Brain microvascular endothelial cell (primary cell): ENCODE measurements at regions not wholly inside any gene's neighbourhood (a gene's known extent, or its start where the extent isn't known, plus 50 kb on each side); places are given as distances from the start of the nearest gene placed in this dataset.
"Not testable (repeated sequence)": the region's sequence is repeated elsewhere in the genome, so short reads cannot be mapped to it uniquely, and the experiment has no call there.

Experiments
- DNase-seq: peaks from one replicate; pipeline ENCODE4 v3.0.0-alpha.2; 2020
- H3K27ac ChIP-seq: fragments of 250-450 bp; sonication (Bioruptor Pico); 2 replicates; pipeline ENCODE4 v1.5.1; 2020; ENCODE audit warnings: mild to moderate bottlenecking, moderate library complexity
- H3K27me3 ChIP-seq: fragments of 250-450 bp; sonication (Bioruptor Pico); replicated peaks from 2 replicates; pipeline ENCODE4 v1.5.1; 2020; ENCODE audit warnings: mild to moderate bottlenecking
- H3K36me3 ChIP-seq: fragments of 250-450 bp; sonication (Bioruptor Pico); replicated peaks from 2 replicates; pipeline ENCODE4 v1.5.1; 2020; ENCODE audit warnings: mild to moderate bottlenecking
- H3K4me3 ChIP-seq: 2 replicates; pipeline ENCODE4 v1.5.1; 2011; ENCODE audit warnings: low read depth, mild to moderate bottlenecking, control low read depth, low read length, moderate library complexity
- CTCF ChIP-seq: IDR thresholded peaks from 2 replicates; pipeline ENCODE4 v1.5.1; 2011; ENCODE audit warnings: low read depth, mild to moderate bottlenecking, moderate library complexity, low read length, control low read depth, inconsistent platforms; ENCODE audit errors: missing control alignments
- in situ Hi-C: cut with HindIII; loops from 2 replicates; pipeline ENCODE4 v1.10.0; 2017; ENCODE audit warnings: low sequenced_read_pairs, low pct_ligation_motif_present

- no peak for TF ChIP-seq CTCF
- Histone ChIP-seq H3K4me3 (no peak overlapping the region), H3K36me3 (no peaks in the 10 kb centered on the region), H3K27ac (no peak overlapping the region), H3K27me3 (no peaks in the 10 kb centered on the region)
- in situ Hi-C loops: no loop called here
- no peak for DNase-seq
Observed at GRCh38 chr2:58767828-58768714, 526.9 kb upstream of the FANCL start.

GRCh38 chr2:58764338-58765104, 523.4 kb upstream of the FANCL start:
- TF ChIP-seq CTCF: no peak
- Histone ChIP-seq H3K36me3 (no peaks in the 10 kb centered on the region), H3K27me3 (no peaks in the 10 kb centered on the region), H3K27ac (no peak overlapping the region), H3K4me3 (no peak overlapping the region)
- in situ Hi-C loops: no loop called here
- DNase-seq: no peak

- H3K4me3 ChIP-seq: no peak overlapping the region
- in situ Hi-C loops: no loop called here
- no peaks in the 10 kb centered on the region for H3K27me3 ChIP-seq
- H3K27ac ChIP-seq: no peak overlapping the region
- peak; percentile 80 for TF ChIP-seq CTCF
- peak; percentile 78 for DNase-seq
- no peaks in the 10 kb centered on the region for H3K36me3 ChIP-seq
Observed at GRCh38 chr2:58762176-58762781, 521.2 kb upstream of the FANCL start.

GRCh38 chr2:58757971-58758370, 516.8 kb upstream of the FANCL start:
- H3K4me3 ChIP-seq: no peak overlapping the region
- H3K27ac ChIP-seq: no peak overlapping the region

GRCh38 chr2:58756336-58756735, 515.2 kb upstream of the FANCL start:
- no peak for TF ChIP-seq CTCF
- in situ Hi-C loops: no loop called here
- Histone ChIP-seq H3K27me3 (no peaks in the 10 kb centered on the region), H3K36me3 (no peaks in the 10 kb centered on the region), H3K4me3 (no peak overlapping the region), H3K27ac (no peak overlapping the region)
- DNase-seq: no peak

More at GRCh38 chr2:58757971-58758370, 516.8 kb upstream of the FANCL start:
- no peak for DNase-seq
- Histone ChIP-seq H3K27me3 (no peaks in the 10 kb centered on the region), H3K36me3 (no peaks in the 10 kb centered on the region)
- TF ChIP-seq CTCF: no peak
- in situ Hi-C loops: no loop called here

- H3K36me3 ChIP-seq, H3K27me3 ChIP-seq, H3K27ac ChIP-seq, in situ Hi-C loops, H3K4me3 ChIP-seq, DNase-seq: not testable (repeated sequence)
Observed at GRCh38 chr2:58752507-58752906, 511.4 kb upstream of the FANCL start.

- H3K27me3 ChIP-seq, H3K27ac ChIP-seq, H3K4me3 ChIP-seq, DNase-seq, in situ Hi-C loops, H3K36me3 ChIP-seq: not testable (repeated sequence)
Observed at GRCh38 chr2:58751676-58752075, 510.6 kb upstream of the FANCL start.
